Endothelial cell of umbilical vein (primary cell): ENCODE measurements at regions not wholly inside any gene's neighbourhood (a gene's known extent, or its start where the extent isn't known, plus 50 kb on each side); places are given as distances from the start of the nearest gene placed in this dataset.

Experiments
- BruUV-seq: library from RNA; stranded (reverse); fragments of 400-500 nt; replicated peaks from 2 replicates; lab custom pipeline; 2021; lab: Mats Ljungman, UMichigan
- CTCF ChIA-PET: fragments of 300-600, 350-600 bp; sonication (Branson Sonifier 250); formaldehyde crosslinking; loops from one replicate; lab custom pipeline; 2021; ENCODE audit warnings: antibody characterized with exemption, inconsistent platforms; lab: Charles Lee
- POLR2A ChIA-PET: fragments of 300-600, 350-600 bp; sonication (Branson Sonifier 250); formaldehyde crosslinking; loops from one replicate; lab custom pipeline; 2021; ENCODE audit warnings: antibody characterized with exemption, inconsistent platforms; lab: Charles Lee
- DNase-seq: peaks from one replicate; pipeline ENCODE4 v3.0.0-alpha.2; 2011; ENCODE audit warnings: low read depth, low spot score
- FAIRE-seq: peaks from 2 replicates; lab custom pipeline; 2011; peaks lifted over from hg19 to GRCh38; lab: Jason Lieb, UNC
- H2AFZ ChIP-seq: 2 replicates; pipeline ENCODE4 v1.6.0; 2012; ENCODE audit warnings: low read depth, low read length, control low read depth, inconsistent platforms
- H3K27ac ChIP-seq: 2 replicates; pipeline ENCODE4 v1.5.1; 2011; ENCODE audit warnings: low read depth, mild to moderate bottlenecking, control low read depth, low read length, moderate library complexity; ENCODE audit not compliant: insufficient read depth
- H3K27me3 ChIP-seq, 2 experiments: 2 replicates each; pipeline versions ENCODE4 v1.6.0 to v1.6.1; 2011; ENCODE audit warnings: low read length in 2 of 2, mixed read lengths in 1 of 2; ENCODE audit not compliant: control insufficient read depth in 2 of 2, insufficient read depth in 2 of 2
- H3K36me3 ChIP-seq, 2 experiments: 2 replicates in 1 of 2; 3 replicates in 1 of 2; pipeline ENCODE4 v1.5.1; 2011; ENCODE audit warnings: low read length in 2 of 2, mild to moderate bottlenecking in 1 of 2, moderate library complexity in 1 of 2; ENCODE audit not compliant: control insufficient read depth in 2 of 2, insufficient read depth in 2 of 2; ENCODE audit errors: extremely low read depth in 1 of 2
- H3K4me1 ChIP-seq: 3 replicates; pipeline ENCODE4 v1.5.1; 2011; ENCODE audit warnings: mild to moderate bottlenecking, low read length; ENCODE audit not compliant: control insufficient read depth, insufficient read depth; ENCODE audit errors: extremely low read depth
- H3K4me2 ChIP-seq: 2 replicates; pipeline ENCODE4 v1.6.1; 2011; ENCODE audit warnings: low read length, control low read depth, mixed read lengths; ENCODE audit not compliant: insufficient read depth
- H3K4me3 ChIP-seq, 3 experiments: fragments of 200-600 bp in 1 of 3; sonication (generic), shearing (Covaris generic) in 1 of 3; replicated peaks in 1 of 3; 2 replicates each; pipeline ENCODE4 v1.5.1; 2011 to 2016; ENCODE audit warnings: control low read depth in 3 of 3, low read length in 3 of 3, mild to moderate bottlenecking in 2 of 3, inconsistent platforms in 1 of 3, low read depth in 1 of 3, moderate library complexity in 1 of 3; ENCODE audit not compliant: insufficient read depth in 1 of 3
- H3K79me2 ChIP-seq: 2 replicates; pipeline ENCODE4 v1.6.0; 2012; ENCODE audit warnings: low read length, inconsistent platforms; ENCODE audit not compliant: control insufficient read depth, insufficient read depth
- H3K9ac ChIP-seq: replicated peaks from 2 replicates; pipeline ENCODE3; 2011; ENCODE audit warnings: low read length, control low read depth; ENCODE audit not compliant: insufficient read depth; ENCODE audit errors: extremely low read depth
- H3K9me1 ChIP-seq: replicated peaks from 3 replicates; pipeline ENCODE4 v1.6.0; 2011; ENCODE audit warnings: mild to moderate bottlenecking, low read length; ENCODE audit not compliant: control insufficient read depth, insufficient read depth; ENCODE audit errors: extremely low read depth
- H3K9me3 ChIP-seq: replicated peaks from 2 replicates; pipeline ENCODE4 v1.5.1; 2012; ENCODE audit warnings: low read length, inconsistent platforms; ENCODE audit not compliant: control insufficient read depth, insufficient read depth
- H4K20me1 ChIP-seq: replicated peaks from 2 replicates; pipeline ENCODE3; 2011; ENCODE audit warnings: mild to moderate bottlenecking, low read length; ENCODE audit not compliant: control insufficient read depth, insufficient read depth; ENCODE audit errors: extremely low read depth
- EZH2 ChIP-seq: IDR thresholded peaks from 2 replicates; pipeline ENCODE4 v1.6.1; 2012; ENCODE audit warnings: borderline replicate concordance, low read depth, mild to moderate bottlenecking, moderate library complexity, low read length, inconsistent platforms; ENCODE audit not compliant: severe bottlenecking
- FOS ChIP-seq: IDR thresholded peaks from 2 replicates; pipeline ENCODE4 v1.6.1; 2011; ENCODE audit warnings: mild to moderate bottlenecking, low read length, moderate library complexity, borderline replicate concordance; ENCODE audit not compliant: insufficient read depth
- GATA2 ChIP-seq: IDR thresholded peaks from 2 replicates; pipeline ENCODE4 v1.7.0; 2011; ENCODE audit warnings: low read depth, mild to moderate bottlenecking, moderate library complexity, mixed read lengths, low read length; ENCODE audit not compliant: insufficient read length, insufficient read depth
- JUN ChIP-seq: IDR thresholded peaks from 2 replicates; pipeline ENCODE4 v1.6.1; 2011; ENCODE audit warnings: borderline replicate concordance, low read depth; ENCODE audit not compliant: insufficient read length, insufficient read depth
- MAX ChIP-seq: IDR thresholded peaks from 2 replicates; pipeline ENCODE4 v1.6.1; 2011; ENCODE audit not compliant: insufficient read depth, insufficient read length
- MYC ChIP-seq: IDR thresholded peaks from one replicate; pipeline ENCODE4 v1.6.1; 2011; ENCODE audit warnings: mild to moderate bottlenecking, low read depth, low read length
- POLR2A ChIP-seq: IDR thresholded peaks from 2 replicates; pipeline ENCODE4 v1.6.1; 2012; ENCODE audit warnings: low read depth, mild to moderate bottlenecking, control low read depth, low read length
- POLR2AphosphoS5 ChIP-seq: IDR thresholded peaks from 2 replicates; pipeline ENCODE4 v1.6.1; 2012; ENCODE audit warnings: low read depth, mild to moderate bottlenecking, control low read depth, low read length, moderate library complexity; ENCODE audit not compliant: insufficient read depth
- dilution Hi-C: fragments of 300-500 bp; cut with MboI; formaldehyde crosslinking; loops from one replicate; pipeline ENCODE4 v1.15.0; 2019; ENCODE audit warnings: low sequenced_read_pairs; ENCODE audit not compliant: extremely low pct_ligation_motif_present
- intact Hi-C: fragments of 100-400 bp; cut with micrococcal nuclease; formaldehyde crosslinking; loops from one replicate; pipeline ENCODE4 v1.10.0; 2022
- TF ChIP-seq, protein P1 (sequence below), 2 donors: IDR thresholded peaks; 1 replicate in 1 of 2; 2 replicates in 1 of 2; pipeline ENCODE4 v1.5.1; 2011; ENCODE audit warnings: low read length in 2 of 2, mild to moderate bottlenecking in 2 of 2, moderate library complexity in 2 of 2, control low read depth in 1 of 2, inconsistent platforms in 1 of 2, low read depth in 1 of 2; ENCODE audit not compliant: insufficient read depth in 1 of 2; ENCODE audit errors: extremely low read depth in 1 of 2

- no peaks in the 10 kb centered on the region for H4K20me1 ChIP-seq
- no peak overlapping the region for H3K9ac ChIP-seq
- no peaks in the 10 kb centered on the region for H3K79me2 ChIP-seq
- H3K27me3 ChIP-seq: no peaks in the 10 kb centered on the region
- intact Hi-C loops (no loop called here), dilution Hi-C loops (no loop called here)
- ChIA-PET POLR2A (no interaction called here), CTCF (no interaction called here)
- TF ChIP-seq FOS: no peak
- no peak for TF ChIP-seq MAX
- TF ChIP-seq EZH2: no peak
- no peak for TF ChIP-seq MYC
- no peak for TF ChIP-seq POLR2AphosphoS5
- FAIRE-seq (no peak), DNase-seq (no peak)
- no peaks in the 10 kb centered on the region for H3K4me1 ChIP-seq
- H3K9me3 ChIP-seq: no peaks in the 10 kb centered on the region
- H3K27ac ChIP-seq: no peak overlapping the region
- no TSS peak for BruUV-seq
- H3K4me3 ChIP-seq: no peak overlapping the region
- H2AFZ ChIP-seq: no peak overlapping the region
- H3K9me1 ChIP-seq: no peaks in the 10 kb centered on the region
- H3K36me3 ChIP-seq: no peaks in the 10 kb centered on the region
- H3K4me2 ChIP-seq: no peak overlapping the region
Measured at GRCh38 chr6:92072387-92072786, 1347.0 kb downstream of the EPHA7 start.

GRCh38 chr6:92069781-92070180 lies 1349.6 kb downstream of the EPHA7 start:
- Histone ChIP-seq H3K9me3 (no peaks in the 10 kb centered on the region), H2AFZ (no peak overlapping the region), H3K4me1 (no peaks in the 10 kb centered on the region), H3K27ac (no peak overlapping the region), H3K4me2 (no peak overlapping the region), H3K9me1 (no peaks in the 10 kb centered on the region), H4K20me1 (no peaks in the 10 kb centered on the region), H3K36me3 (no peaks in the 10 kb centered on the region), H3K27me3 (no peaks in the 10 kb centered on the region), H3K4me3 (no peak overlapping the region), H3K9ac (no peak overlapping the region), H3K79me2 (no peaks in the 10 kb centered on the region)
- BruUV-seq: no TSS peak
- TF ChIP-seq POLR2A (no peak), FOS (no peak), JUN (no peak), MAX (no peak), GATA2 (no peak), EZH2 (no peak), MYC (no peak), POLR2AphosphoS5 (no peak)
- TF ChIP-seq, protein P1, sequence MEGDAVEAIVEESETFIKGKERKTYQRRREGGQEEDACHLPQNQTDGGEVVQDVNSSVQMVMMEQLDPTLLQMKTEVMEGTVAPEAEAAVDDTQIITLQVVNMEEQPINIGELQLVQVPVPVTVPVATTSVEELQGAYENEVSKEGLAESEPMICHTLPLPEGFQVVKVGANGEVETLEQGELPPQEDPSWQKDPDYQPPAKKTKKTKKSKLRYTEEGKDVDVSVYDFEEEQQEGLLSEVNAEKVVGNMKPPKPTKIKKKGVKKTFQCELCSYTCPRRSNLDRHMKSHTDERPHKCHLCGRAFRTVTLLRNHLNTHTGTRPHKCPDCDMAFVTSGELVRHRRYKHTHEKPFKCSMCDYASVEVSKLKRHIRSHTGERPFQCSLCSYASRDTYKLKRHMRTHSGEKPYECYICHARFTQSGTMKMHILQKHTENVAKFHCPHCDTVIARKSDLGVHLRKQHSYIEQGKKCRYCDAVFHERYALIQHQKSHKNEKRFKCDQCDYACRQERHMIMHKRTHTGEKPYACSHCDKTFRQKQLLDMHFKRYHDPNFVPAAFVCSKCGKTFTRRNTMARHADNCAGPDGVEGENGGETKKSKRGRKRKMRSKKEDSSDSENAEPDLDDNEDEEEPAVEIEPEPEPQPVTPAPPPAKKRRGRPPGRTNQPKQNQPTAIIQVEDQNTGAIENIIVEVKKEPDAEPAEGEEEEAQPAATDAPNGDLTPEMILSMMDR (IDR thresholded peaks at IDR 0.05; ENCODE audit: extremely low read depth in 1 of 2, insufficient read depth in 1 of 2, low read depth in 1 of 2, low read length in 2 of 2): no peak
- ChIA-PET POLR2A (no interaction called here), CTCF (no interaction called here)
- DNase-seq (no peak), FAIRE-seq (no peak)
- intact Hi-C loops: no loop called here
- dilution Hi-C loops: no loop called here
